BJ (cell line): ENCODE measurements at regions not wholly inside any gene's neighbourhood (a gene's known extent, or its start where the extent isn't known, plus 50 kb on each side); places are given as distances from the start of the nearest gene placed in this dataset.

ENCODE experiments used
- CTCF ChIA-PET: fragments of 350-600 bp; formaldehyde crosslinking; extraction: SDS; loops from one replicate; lab custom pipeline; 2021; ENCODE audit warnings: antibody characterized with exemption, inconsistent platforms; lab: Yijun Ruan, JAX
- POLR2A ChIA-PET: fragments of 300-600 bp; sonication (Branson Sonifier 250); formaldehyde crosslinking; extraction: SDS; loops from one replicate; lab custom pipeline; 2021; ENCODE audit warnings: antibody characterized with exemption; lab: Charles Lee
- DNase-seq: peaks from one replicate; pipeline ENCODE4 v3.0.0-alpha.2; 2011; ENCODE audit warnings: low read depth
- H3K27me3 ChIP-seq: 2 replicates; pipeline ENCODE4 v1.6.0; 2011; ENCODE audit warnings: low read length; ENCODE audit not compliant: control insufficient read depth, insufficient read depth
- H3K36me3 ChIP-seq: 2 replicates; pipeline ENCODE4 v1.5.1; 2011; ENCODE audit warnings: low read length; ENCODE audit not compliant: control insufficient read depth, insufficient read depth
- H3K4me3 ChIP-seq: 2 replicates; pipeline ENCODE4 v1.5.1; 2011; ENCODE audit warnings: low read depth, mild to moderate bottlenecking, control low read depth, low read length
- TF ChIP-seq, protein P1 (sequence below): IDR thresholded peaks from 2 replicates; pipeline ENCODE4 v1.5.1; 2011; ENCODE audit warnings: low read depth, mild to moderate bottlenecking, control low read depth, inconsistent platforms, low read length, moderate library complexity; ENCODE audit not compliant: insufficient read depth

DNA sequence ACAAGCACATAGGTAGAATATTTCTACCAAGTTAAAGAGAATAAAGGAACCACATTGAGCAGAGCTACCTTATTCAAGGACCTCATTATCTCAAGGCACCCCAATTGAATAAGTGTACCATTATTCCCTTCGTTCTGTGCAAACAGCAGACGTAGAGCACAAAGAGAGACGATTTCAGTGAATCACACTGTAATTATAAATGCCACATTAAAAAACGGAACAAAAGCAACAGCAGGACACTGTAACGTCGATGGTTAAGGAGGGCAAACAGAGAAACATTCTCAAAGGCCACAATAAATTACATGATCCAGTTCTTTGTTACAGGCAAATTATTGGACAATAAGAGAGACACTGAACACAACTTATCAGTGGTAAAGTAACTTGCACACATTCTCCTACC is 644.1 kb upstream of the TENM3 start:
- CTCF ChIA-PET = no interaction called here
- no peaks in the 10 kb centered on the region for H3K27me3 ChIP-seq
- no peak overlapping the region for H3K4me3 ChIP-seq
- no peak for DNase-seq
- POLR2A ChIA-PET = no interaction called here
- TF ChIP-seq, protein P1, sequence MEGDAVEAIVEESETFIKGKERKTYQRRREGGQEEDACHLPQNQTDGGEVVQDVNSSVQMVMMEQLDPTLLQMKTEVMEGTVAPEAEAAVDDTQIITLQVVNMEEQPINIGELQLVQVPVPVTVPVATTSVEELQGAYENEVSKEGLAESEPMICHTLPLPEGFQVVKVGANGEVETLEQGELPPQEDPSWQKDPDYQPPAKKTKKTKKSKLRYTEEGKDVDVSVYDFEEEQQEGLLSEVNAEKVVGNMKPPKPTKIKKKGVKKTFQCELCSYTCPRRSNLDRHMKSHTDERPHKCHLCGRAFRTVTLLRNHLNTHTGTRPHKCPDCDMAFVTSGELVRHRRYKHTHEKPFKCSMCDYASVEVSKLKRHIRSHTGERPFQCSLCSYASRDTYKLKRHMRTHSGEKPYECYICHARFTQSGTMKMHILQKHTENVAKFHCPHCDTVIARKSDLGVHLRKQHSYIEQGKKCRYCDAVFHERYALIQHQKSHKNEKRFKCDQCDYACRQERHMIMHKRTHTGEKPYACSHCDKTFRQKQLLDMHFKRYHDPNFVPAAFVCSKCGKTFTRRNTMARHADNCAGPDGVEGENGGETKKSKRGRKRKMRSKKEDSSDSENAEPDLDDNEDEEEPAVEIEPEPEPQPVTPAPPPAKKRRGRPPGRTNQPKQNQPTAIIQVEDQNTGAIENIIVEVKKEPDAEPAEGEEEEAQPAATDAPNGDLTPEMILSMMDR = no peak
- H3K36me3 ChIP-seq = no peaks in the 10 kb centered on the region

GRCh38 chr4:181601103-181601502 is 642.1 kb upstream of the TENM3 start:
- Histone ChIP-seq H3K36me3 (no peaks in the 10 kb centered on the region), H3K27me3 (no peaks in the 10 kb centered on the region), H3K4me3 (no peak overlapping the region)
- POLR2A ChIA-PET = no interaction called here
- TF ChIP-seq, protein P1 = no peak
- DNase-seq = no peak
- CTCF ChIA-PET = no interaction called here

DNA sequence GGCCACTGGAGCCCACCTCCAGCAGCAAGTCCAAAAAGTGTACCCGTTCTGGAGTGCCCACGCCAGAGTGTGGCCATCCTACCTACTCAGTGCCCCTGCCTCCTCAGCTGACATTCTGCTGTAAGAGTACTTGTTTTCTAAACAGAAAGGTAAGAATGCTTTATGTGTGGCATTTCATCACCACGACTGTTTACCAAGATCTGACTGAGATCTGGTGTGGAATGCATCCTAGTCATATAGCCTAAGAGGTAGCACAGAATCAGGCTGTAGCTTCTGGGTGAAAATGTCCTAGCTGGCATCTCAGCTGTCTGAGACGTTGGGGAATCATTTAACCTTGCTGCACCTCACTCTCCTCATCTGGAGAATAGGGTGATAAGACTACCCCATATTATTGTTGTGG is 638.7 kb upstream of the TENM3 start:
- DNase-seq = no peak
- Histone ChIP-seq H3K4me3 (no peak overlapping the region), H3K36me3 (no peaks in the 10 kb centered on the region), H3K27me3 (no peaks in the 10 kb centered on the region)
- ChIA-PET POLR2A (interaction anchor here (0.6 kb wide), 1 partner anchor 42 kb away, joined by 5 read pairs; no protein-coding TSS in a partner anchor), CTCF (no interaction called here)
- TF ChIP-seq, protein P1 = no peak

DNA sequence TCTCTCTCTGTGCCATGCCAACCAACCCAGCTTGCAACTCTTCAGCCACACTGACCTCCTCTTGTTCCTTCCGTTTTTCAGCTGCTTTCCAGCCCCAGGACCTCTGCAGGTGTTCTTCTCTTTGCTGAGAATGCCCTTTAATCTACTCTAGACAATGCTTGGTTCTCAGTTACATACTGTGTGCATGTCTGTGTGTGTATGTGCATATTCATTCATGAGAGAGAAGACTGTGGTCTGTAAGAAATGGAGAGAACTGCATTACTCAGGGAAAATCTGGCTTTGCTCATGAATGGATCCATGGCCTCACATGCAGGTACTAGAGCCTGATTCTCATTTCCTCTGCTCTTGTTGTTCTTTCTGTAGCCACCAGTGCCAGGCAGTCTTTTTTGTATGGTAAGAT is 636.9 kb upstream of the TENM3 start:
- Histone ChIP-seq H3K27me3 (no peaks in the 10 kb centered on the region), H3K36me3 (no peaks in the 10 kb centered on the region), H3K4me3 (no peak overlapping the region)
- ChIA-PET CTCF (no interaction called here), POLR2A (no interaction called here)
- DNase-seq = no peak
- TF ChIP-seq, protein P1 = no peak

- ChIA-PET POLR2A (no interaction called here), CTCF (no interaction called here)
- no peak overlapping the region for H3K4me3 ChIP-seq
- no peak for DNase-seq
- no peaks in the 10 kb centered on the region for H3K27me3 ChIP-seq
- TF ChIP-seq, protein P1 = no peak
- H3K36me3 ChIP-seq = no peaks in the 10 kb centered on the region
Measured at GRCh38 chr4:181608181-181608580, 635.0 kb upstream of the TENM3 start.
